K562 (cell line): ENCODE measurements at regions not wholly inside any gene's neighbourhood (a gene's known extent, or its start where the extent isn't known, plus 50 kb on each side); places are given as distances from the start of the nearest gene placed in this dataset. TPM values are rescaled to one million over a fixed set of nuclear protein-coding genes. Genes with fewer than 3 reads are reported as not detected.

Source experiments
- ZNF239 ChIP-seq: fragments of 250-450 bp; sonication (Bioruptor Pico); IDR thresholded peaks from 2 replicates; pipeline ENCODE4 v1.4.0; 2020; ENCODE audit warnings: mild to moderate bottlenecking
- small RNA-seq: library from RNA; depleted of rRNA; stranded (forward); fragments of <200 nt; gene quantifications from one replicate; pipeline ENCODE3, GENCODE V24; 2014
- TF ChIP-seq, protein P1 (sequence below): sonication (generic); formaldehyde crosslinking; IDR thresholded peaks from 2 replicates; pipeline ENCODE4 v1.8.0; 2022; ENCODE audit warnings: mild to moderate bottlenecking, missing genetic modification reagents
- TF ChIP-seq, protein P2 (sequence below): fragments of 450-650 bp; IDR thresholded peaks from 2 replicates; pipeline ENCODE4 v1.6.1; 2016; ENCODE audit warnings: low read depth, mild to moderate bottlenecking, moderate library complexity

DNA sequence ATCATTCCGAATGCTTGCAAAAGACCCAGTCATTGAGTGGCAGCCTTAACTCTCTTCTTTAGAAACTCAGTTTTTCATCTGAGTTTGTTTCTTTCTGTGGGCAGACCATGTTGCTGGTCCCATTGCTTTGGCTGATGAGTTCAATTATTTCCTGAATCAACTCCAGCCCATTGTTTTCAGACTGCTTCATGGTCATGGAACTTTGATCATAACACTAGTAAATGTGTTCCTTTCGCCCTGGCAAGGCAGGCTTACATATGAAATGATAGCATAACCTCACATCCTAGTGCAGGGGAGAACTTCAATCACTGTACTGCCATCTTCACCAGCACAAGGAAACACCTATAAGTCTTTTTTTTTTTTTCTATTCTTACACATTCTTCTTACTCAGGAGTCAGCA is 50.0 kb upstream of the DUSP10 start (continued):
- TF ChIP-seq, protein P1, sequence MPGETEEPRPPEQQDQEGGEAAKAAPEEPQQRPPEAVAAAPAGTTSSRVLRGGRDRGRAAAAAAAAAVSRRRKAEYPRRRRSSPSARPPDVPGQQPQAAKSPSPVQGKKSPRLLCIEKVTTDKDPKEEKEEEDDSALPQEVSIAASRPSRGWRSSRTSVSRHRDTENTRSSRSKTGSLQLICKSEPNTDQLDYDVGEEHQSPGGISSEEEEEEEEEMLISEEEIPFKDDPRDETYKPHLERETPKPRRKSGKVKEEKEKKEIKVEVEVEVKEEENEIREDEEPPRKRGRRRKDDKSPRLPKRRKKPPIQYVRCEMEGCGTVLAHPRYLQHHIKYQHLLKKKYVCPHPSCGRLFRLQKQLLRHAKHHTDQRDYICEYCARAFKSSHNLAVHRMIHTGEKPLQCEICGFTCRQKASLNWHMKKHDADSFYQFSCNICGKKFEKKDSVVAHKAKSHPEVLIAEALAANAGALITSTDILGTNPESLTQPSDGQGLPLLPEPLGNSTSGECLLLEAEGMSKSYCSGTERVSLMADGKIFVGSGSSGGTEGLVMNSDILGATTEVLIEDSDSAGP (CRISPR knock-in tag): no peak
- no peak for TF ChIP-seq ZNF239 (CRISPR knock-in tag)
- TF ChIP-seq, protein P2, sequence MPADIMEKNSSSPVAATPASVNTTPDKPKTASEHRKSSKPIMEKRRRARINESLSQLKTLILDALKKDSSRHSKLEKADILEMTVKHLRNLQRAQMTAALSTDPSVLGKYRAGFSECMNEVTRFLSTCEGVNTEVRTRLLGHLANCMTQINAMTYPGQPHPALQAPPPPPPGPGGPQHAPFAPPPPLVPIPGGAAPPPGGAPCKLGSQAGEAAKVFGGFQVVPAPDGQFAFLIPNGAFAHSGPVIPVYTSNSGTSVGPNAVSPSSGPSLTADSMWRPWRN: no peak

Small RNA genes in the stretch of these regions (small RNA-seq; reads per million reads assigned to genes)
- not detected for gene RNU6-403P
